Rectal smooth muscle tissue (tissue), 1 donor: ENCODE measurements at regions not wholly inside any gene's neighbourhood (a gene's known extent, or its start where the extent isn't known, plus 50 kb on each side); places are given as distances from the start of the nearest gene placed in this dataset.
"Not testable (repeated sequence)": the region's sequence is repeated elsewhere in the genome, so short reads cannot be mapped to it uniquely, and the experiment has no call there.

Source experiments
- H3K27ac ChIP-seq: one replicate; pipeline ENCODE4 v1.7.0; 2013; ENCODE audit warnings: low read depth, low read length, inconsistent platforms
- H3K27me3 ChIP-seq: one replicate; pipeline ENCODE4 v1.7.0; 2013; ENCODE audit warnings: low read length; ENCODE audit not compliant: control insufficient read depth, insufficient read depth
- H3K36me3 ChIP-seq: one replicate; pipeline ENCODE4 v1.7.0; 2013; ENCODE audit warnings: low read length; ENCODE audit not compliant: control insufficient read depth, insufficient read depth
- H3K4me1 ChIP-seq: one replicate; pipeline ENCODE4 v1.7.0; 2013; ENCODE audit warnings: low read length; ENCODE audit not compliant: control insufficient read depth, insufficient read depth
- H3K4me3 ChIP-seq: one replicate; pipeline ENCODE4 v1.7.0; 2013; ENCODE audit warnings: low read length
- H3K9ac ChIP-seq: one replicate; pipeline ENCODE4 v1.7.0; 2013; ENCODE audit warnings: low read length

GRCh38 chr2:163081754-163082153, 243.2 kb upstream of the KCNH7 start:
- Histone ChIP-seq H3K27ac (no peak overlapping the region), H3K27me3 (no peaks in the 10 kb centered on the region)

DNA sequence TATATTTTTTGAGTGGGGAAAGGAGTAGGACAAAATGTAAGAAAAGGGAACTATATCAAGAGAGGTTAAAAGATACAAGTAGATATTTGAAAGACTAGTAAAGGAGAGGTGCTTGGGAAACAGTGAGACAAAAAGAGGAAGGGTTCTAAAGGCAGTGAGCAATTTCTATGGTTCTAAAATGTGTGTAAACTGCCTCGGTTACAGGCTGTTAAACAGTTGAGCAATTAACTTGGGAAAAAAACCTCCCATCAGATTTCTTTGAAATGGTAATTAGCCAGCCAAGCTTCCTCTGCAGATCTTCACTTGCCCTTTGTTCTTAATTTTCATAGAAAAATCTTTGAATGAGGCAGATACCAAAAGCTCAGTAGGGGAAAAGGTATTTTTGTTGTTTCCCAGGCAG, 238.7 kb upstream of the KCNH7 start:
- Histone ChIP-seq H3K4me3 (no peak overlapping the region), H3K9ac (no peak overlapping the region), H3K27me3 (no peaks in the 10 kb centered on the region), H3K27ac (no peak overlapping the region), H3K36me3 (no peaks in the 10 kb centered on the region), H3K4me1 (no peaks in the 10 kb centered on the region)

More at GRCh38 chr2:163081754-163082153, 243.2 kb upstream of the KCNH7 start:
- no peak overlapping the region for H3K9ac ChIP-seq
- no peak overlapping the region for H3K4me3 ChIP-seq
- H3K4me1 ChIP-seq, result no peaks in the 10 kb centered on the region
- H3K36me3 ChIP-seq, result no peaks in the 10 kb centered on the region

GRCh38 chr2:163066085-163066484, 227.5 kb upstream of the KCNH7 start:
- no peaks in the 10 kb centered on the region for H3K36me3 ChIP-seq
- H3K27me3 ChIP-seq, result no peaks in the 10 kb centered on the region
- no peak overlapping the region for H3K27ac ChIP-seq

DNA sequence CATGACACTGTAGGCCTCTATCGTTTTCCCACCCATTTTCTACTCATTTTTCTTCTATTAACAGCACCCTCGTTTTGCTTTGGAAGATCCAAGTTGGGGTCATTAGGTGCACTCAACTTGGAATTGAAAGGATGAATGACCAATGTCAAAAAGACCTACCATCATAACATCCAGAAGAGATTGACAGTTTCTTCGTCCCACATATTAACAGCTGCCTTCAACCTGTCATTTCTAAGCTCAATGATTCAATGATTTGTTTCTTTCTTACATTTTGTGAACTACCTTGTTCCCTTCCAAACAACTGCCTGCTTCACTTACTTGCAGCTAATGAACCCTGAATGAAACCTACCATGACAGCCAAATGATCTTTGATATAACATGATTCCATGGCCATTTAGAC, 224.0 kb upstream of the KCNH7 start:
- no peaks in the 10 kb centered on the region for H3K36me3 ChIP-seq
- H3K27me3 ChIP-seq, result no peaks in the 10 kb centered on the region
- no peak overlapping the region for H3K9ac ChIP-seq

More at GRCh38 chr2:163066085-163066484, 227.5 kb upstream of the KCNH7 start:
- Histone ChIP-seq H3K9ac (no peak overlapping the region), H3K4me1 (no peaks in the 10 kb centered on the region), H3K4me3 (no peak overlapping the region)

GRCh38 chr2:163046615-163047014, 208.0 kb upstream of the KCNH7 start:
- H3K9ac ChIP-seq, result no peak overlapping the region
- no peak overlapping the region for H3K4me3 ChIP-seq
- no peaks in the 10 kb centered on the region for H3K36me3 ChIP-seq
- no peaks in the 10 kb centered on the region for H3K4me1 ChIP-seq
- H3K27ac ChIP-seq, result no peak overlapping the region
- no peaks in the 10 kb centered on the region for H3K27me3 ChIP-seq

More for the DNA sequence above, 224.0 kb upstream of the KCNH7 start:
- no peak overlapping the region for H3K27ac ChIP-seq
- H3K4me3 ChIP-seq, result no peak overlapping the region
- no peaks in the 10 kb centered on the region for H3K4me1 ChIP-seq

DNA sequence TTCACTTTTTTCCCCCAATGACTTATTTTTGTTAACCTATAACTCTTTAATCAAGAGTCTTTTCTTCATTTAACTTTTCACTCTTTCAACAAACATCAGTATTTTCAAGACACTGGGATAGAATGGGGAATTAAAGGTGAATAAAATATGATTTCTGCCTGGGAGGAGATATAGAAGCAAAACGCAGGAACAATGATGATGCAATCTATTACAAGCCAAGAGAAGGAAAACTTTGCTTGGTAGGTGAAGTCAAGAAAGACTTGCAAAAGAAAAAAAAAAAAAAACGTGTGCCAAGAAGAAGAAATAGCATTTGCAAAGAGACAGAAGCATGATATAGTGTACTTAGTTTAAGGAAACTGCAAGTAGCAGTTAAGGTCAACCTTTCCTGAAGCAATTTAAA, 207.3 kb upstream of the KCNH7 start:
- Histone ChIP-seq H3K4me1 (no peaks in the 10 kb centered on the region), H3K4me3 (no peak overlapping the region), H3K36me3 (no peaks in the 10 kb centered on the region), H3K9ac (no peak overlapping the region), H3K27me3 (no peaks in the 10 kb centered on the region), H3K27ac (no peak overlapping the region)

DNA sequence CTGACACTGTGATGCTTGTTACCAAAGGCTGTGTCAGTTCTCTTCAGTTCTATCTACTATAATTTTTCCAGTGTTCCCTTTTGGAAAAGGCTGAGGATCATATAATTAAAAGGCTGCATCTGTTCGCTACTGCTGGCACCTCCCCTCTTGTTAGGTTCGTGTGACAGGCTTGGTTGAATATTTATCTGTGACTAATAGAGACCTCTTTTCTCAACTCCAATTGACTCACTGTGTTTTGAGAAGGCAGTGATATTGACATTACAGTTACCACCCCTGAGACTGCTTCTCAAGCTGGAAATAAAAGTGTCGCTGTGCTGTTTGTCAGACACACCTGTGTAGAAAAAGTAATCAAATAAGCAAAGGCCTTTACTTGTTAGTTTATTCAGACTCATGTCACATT, 205.5 kb upstream of the KCNH7 start:
- H3K36me3 ChIP-seq, result no peaks in the 10 kb centered on the region
- no peaks in the 10 kb centered on the region for H3K27me3 ChIP-seq
- H3K4me3 ChIP-seq, result no peak overlapping the region
- H3K27ac ChIP-seq, result no peak overlapping the region
- no peak overlapping the region for H3K9ac ChIP-seq
- no peaks in the 10 kb centered on the region for H3K4me1 ChIP-seq

DNA sequence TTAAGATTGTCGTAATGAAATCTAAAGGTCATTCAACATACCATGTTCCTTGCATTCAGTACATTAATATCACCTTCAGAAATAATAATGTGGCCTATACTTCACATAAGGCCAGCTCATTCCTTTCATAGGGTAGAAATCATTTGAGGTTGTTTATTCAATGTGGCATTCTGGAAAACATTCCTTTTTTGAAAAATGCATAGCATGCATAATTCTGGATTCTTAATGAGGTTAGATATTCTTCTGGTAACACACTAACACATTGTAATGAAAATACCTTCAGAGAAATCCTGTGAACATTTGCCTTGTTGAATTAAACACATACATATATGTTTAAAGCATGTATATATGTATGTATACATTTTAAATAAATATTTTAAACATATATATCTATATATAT, 204.6 kb upstream of the KCNH7 start:
- H3K4me1 ChIP-seq, result no peaks in the 10 kb centered on the region
- no peaks in the 10 kb centered on the region for H3K36me3 ChIP-seq
- no peaks in the 10 kb centered on the region for H3K27me3 ChIP-seq
- no peak overlapping the region for H3K4me3 ChIP-seq
- no peak overlapping the region for H3K9ac ChIP-seq
- no peak overlapping the region for H3K27ac ChIP-seq

DNA sequence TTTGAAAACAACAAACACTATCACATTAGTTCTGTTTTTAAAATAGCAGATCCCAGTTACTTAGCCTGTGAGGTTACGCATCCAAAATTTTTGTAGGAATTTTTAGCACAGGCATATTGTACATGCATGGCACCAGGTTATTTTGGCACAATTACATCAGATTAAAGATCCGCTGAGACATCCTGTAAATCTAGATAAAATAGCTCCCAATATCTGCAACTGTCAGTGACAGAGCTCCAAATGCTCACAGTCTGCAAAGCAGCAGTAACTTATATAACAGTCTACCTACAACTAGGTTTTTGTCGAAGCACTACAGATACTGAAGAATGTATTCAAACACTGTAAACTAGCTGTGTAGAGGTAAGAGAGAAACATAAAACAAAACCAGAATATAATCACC, 200.7 kb upstream of the KCNH7 start:
- Histone ChIP-seq H3K27me3 (no peaks in the 10 kb centered on the region), H3K36me3 (no peaks in the 10 kb centered on the region), H3K4me1 (no peaks in the 10 kb centered on the region), H3K27ac (no peak overlapping the region), H3K9ac (no peak overlapping the region), H3K4me3 (no peak overlapping the region)

DNA sequence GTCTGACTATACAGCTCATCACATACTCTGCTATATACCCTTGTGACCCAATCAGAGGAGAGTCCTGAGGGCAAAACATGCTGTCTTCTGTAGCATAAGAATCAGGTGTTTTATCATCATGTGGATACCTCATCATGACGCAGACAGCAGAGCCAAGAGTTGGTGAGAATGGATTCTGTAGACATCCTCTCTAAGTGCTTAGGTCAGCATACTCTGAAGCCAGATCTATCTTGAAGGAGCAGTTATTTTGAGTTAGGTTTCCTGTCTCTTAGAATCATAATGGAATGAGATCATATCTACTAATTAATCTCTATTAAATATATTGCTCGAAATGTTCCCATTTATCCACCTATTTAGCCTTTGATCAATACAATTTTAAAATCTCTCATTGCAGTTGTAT, 190.2 kb upstream of the KCNH7 start:
- Histone ChIP-seq H3K36me3 (no peaks in the 10 kb centered on the region), H3K4me3 (no peak overlapping the region), H3K4me1 (no peaks in the 10 kb centered on the region), H3K9ac (no peak overlapping the region), H3K27me3 (no peaks in the 10 kb centered on the region), H3K27ac (no peak overlapping the region)

- not testable (repeated sequence) for H3K4me3 ChIP-seq, H3K36me3 ChIP-seq, H3K27me3 ChIP-seq, H3K27ac ChIP-seq, H3K9ac ChIP-seq, H3K4me1 ChIP-seq
Observed at GRCh38 chr2:163026136-163026775, 187.7 kb upstream of the KCNH7 start.

GRCh38 chr2:163016882-163017281, 178.3 kb upstream of the KCNH7 start:
- H3K4me1 ChIP-seq, H3K27me3 ChIP-seq, H3K36me3 ChIP-seq, H3K4me3 ChIP-seq, H3K27ac ChIP-seq, H3K9ac ChIP-seq: not testable (repeated sequence)

GRCh38 chr2:163011000-163011399, 172.4 kb upstream of the KCNH7 start:
- H3K9ac ChIP-seq, result no peak overlapping the region
- no peak overlapping the region for H3K4me3 ChIP-seq

More at GRCh38 chr2:163011000-163011399, 172.4 kb upstream of the KCNH7 start:
- Histone ChIP-seq H3K36me3 (no peaks in the 10 kb centered on the region), H3K27ac (no peak overlapping the region), H3K4me1 (no peaks in the 10 kb centered on the region), H3K27me3 (no peaks in the 10 kb centered on the region)
